ENCODE measurements at regions not wholly inside any gene's neighbourhood (a gene's known extent, or its start where the extent isn't known, plus 50 kb on each side); places are given as distances from the start of the nearest gene placed in this dataset.

- H3K9me3 ChIP-seq = no peaks in the 10 kb centered on the region
- CTCF ChIA-PET = no interaction called here
- WGBS (ENCODE audit: missing lambda C conversion rate) = 42% methylated on average over 7 of the region's 7 CpGs
- H3K4me1 ChIP-seq = no peaks in the 10 kb centered on the region
- POLR2A ChIA-PET = no interaction called here
- FAIRE-seq = no peak
- TF ChIP-seq JUNB (IDR thresholded peaks at IDR 0.05) (no peak), HMGXB4 (CRISPR knock-in tag; IDR thresholded peaks at IDR 0.05; ENCODE audit: borderline replicate concordance) (no peak), HOXA7 (CRISPR knock-in tag; IDR thresholded peaks at IDR 0.05) (no peak), CBX8 (IDR thresholded peaks at IDR 0.05) (no peak), SREBF2 (IDR thresholded peaks at IDR 0.05) (no peak), MYC (IDR thresholded peaks at IDR 0.05; ENCODE audit: borderline replicate concordance, low read length) (no peak), HOXB13 (CRISPR knock-in tag; IDR thresholded peaks at IDR 0.05; ENCODE audit: low read depth) (no peak), MAZ (IDR thresholded peaks at IDR 0.05; ENCODE audit: borderline replicate concordance, low read depth, low read length) (no peak)
- TF ChIP-seq, protein P1, sequence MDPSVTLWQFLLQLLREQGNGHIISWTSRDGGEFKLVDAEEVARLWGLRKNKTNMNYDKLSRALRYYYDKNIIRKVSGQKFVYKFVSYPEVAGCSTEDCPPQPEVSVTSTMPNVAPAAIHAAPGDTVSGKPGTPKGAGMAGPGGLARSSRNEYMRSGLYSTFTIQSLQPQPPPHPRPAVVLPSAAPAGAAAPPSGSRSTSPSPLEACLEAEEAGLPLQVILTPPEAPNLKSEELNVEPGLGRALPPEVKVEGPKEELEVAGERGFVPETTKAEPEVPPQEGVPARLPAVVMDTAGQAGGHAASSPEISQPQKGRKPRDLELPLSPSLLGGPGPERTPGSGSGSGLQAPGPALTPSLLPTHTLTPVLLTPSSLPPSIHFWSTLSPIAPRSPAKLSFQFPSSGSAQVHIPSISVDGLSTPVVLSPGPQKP (IDR thresholded peaks at IDR 0.05; ENCODE audit: low read depth, low read length) = no peak
- TF ChIP-seq, protein P2, sequence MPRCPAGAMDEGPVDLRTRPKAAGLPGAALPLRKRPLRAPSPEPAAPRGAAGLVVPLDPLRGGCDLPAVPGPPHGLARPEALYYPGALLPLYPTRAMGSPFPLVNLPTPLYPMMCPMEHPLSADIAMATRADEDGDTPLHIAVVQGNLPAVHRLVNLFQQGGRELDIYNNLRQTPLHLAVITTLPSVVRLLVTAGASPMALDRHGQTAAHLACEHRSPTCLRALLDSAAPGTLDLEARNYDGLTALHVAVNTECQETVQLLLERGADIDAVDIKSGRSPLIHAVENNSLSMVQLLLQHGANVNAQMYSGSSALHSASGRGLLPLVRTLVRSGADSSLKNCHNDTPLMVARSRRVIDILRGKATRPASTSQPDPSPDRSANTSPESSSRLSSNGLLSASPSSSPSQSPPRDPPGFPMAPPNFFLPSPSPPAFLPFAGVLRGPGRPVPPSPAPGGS (IDR thresholded peaks at IDR 0.05) = no peak
- TF ChIP-seq, protein P3, sequence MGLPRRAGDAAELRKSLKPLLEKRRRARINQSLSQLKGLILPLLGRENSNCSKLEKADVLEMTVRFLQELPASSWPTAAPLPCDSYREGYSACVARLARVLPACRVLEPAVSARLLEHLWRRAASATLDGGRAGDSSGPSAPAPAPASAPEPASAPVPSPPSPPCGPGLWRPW (IDR thresholded peaks at IDR 0.05) = no peak
- H3K4me3 ChIP-seq = no peak overlapping the region
- no peak overlapping the region for H3K27ac ChIP-seq
- H3K4me2 ChIP-seq = no peak overlapping the region; the same call in 2 of the 3 replicates
- DNase-seq (ENCODE audit: low read depth in 1 of 2, low spot score in 1 of 2) = no peak
- no peak for ATAC-seq
These were observed 351.0 kb upstream of the B3GALT2 start for GRCh38 chr1:193537266-193538002.

DNA sequence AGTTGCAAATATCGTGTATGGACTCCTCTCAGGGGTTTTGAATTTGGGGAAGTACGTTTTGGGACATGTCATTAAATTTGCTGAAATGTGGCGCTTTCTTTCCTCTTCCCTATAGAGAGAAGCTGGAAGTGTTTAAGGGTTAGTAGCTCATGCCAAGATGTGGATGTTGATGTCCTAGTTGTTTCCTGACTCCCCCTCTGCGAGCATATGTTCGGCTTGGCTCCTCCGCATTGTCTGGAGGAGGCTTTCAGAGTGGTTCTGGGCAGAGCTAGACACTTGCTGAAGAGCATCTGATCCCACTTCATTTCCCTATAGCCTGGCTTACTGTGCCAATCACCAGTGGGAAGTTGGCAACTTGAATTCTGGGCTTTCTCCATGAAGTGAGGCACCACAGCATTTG, 347.4 kb upstream of the B3GALT2 start:
- CTCF ChIA-PET = no interaction called here
- POLR2A ChIA-PET = no interaction called here
- ATAC-seq (no peak), DNase-seq (ENCODE audit: low read depth in 1 of 2, low spot score in 1 of 2) (no peak), FAIRE-seq (no peak)
- Histone ChIP-seq H3K27ac (no peak overlapping the region), H3K9me3 (no peaks in the 10 kb centered on the region), H3K4me3 (no peak overlapping the region), H3K4me1 (no peaks in the 10 kb centered on the region), H3K4me2 (no peak overlapping the region)
- WGBS (ENCODE audit: missing lambda C conversion rate) = 52% methylated on average over 6 of the region's 6 CpGs
- TF ChIP-seq HMGXB4 (CRISPR knock-in tag; IDR thresholded peaks at IDR 0.05; ENCODE audit: borderline replicate concordance) (no peak), CHD4 (IDR thresholded peaks at IDR 0.05; ENCODE audit: borderline replicate concordance) (no peak), MYC (IDR thresholded peaks at IDR 0.05; ENCODE audit: borderline replicate concordance, low read length) (no peak), TP53 (CRISPR knock-in tag; IDR thresholded peaks at IDR 0.05) (no peak), RNF2 (IDR thresholded peaks at IDR 0.05; ENCODE audit: borderline replicate concordance, low read depth) (no peak), NR3C1 (IDR thresholded peaks at IDR 0.05) (no peak), EHF (CRISPR knock-in tag; IDR thresholded peaks at IDR 0.05) (no peak), HEYL (CRISPR knock-in tag; IDR thresholded peaks at IDR 0.05) (no peak), FOSB (CRISPR knock-in tag; IDR thresholded peaks at IDR 0.05) (no peak), HOXB5 (CRISPR knock-in tag; IDR thresholded peaks at IDR 0.05) (no peak), RCOR1 (IDR thresholded peaks at IDR 0.05; ENCODE audit: low read depth, low read length) (no peak), EHMT2 (IDR thresholded peaks at IDR 0.05; ENCODE audit: low read depth) (no peak), USF2 (IDR thresholded peaks at IDR 0.05) (no peak), NPAS2 (CRISPR knock-in tag; IDR thresholded peaks at IDR 0.05; ENCODE audit: borderline replicate concordance) (no peak), GATA3 (IDR thresholded peaks at IDR 0.05; ENCODE audit: borderline replicate concordance) (no peak), EP300 (IDR thresholded peaks at IDR 0.05) (no peak)
- TF ChIP-seq, protein P4, sequence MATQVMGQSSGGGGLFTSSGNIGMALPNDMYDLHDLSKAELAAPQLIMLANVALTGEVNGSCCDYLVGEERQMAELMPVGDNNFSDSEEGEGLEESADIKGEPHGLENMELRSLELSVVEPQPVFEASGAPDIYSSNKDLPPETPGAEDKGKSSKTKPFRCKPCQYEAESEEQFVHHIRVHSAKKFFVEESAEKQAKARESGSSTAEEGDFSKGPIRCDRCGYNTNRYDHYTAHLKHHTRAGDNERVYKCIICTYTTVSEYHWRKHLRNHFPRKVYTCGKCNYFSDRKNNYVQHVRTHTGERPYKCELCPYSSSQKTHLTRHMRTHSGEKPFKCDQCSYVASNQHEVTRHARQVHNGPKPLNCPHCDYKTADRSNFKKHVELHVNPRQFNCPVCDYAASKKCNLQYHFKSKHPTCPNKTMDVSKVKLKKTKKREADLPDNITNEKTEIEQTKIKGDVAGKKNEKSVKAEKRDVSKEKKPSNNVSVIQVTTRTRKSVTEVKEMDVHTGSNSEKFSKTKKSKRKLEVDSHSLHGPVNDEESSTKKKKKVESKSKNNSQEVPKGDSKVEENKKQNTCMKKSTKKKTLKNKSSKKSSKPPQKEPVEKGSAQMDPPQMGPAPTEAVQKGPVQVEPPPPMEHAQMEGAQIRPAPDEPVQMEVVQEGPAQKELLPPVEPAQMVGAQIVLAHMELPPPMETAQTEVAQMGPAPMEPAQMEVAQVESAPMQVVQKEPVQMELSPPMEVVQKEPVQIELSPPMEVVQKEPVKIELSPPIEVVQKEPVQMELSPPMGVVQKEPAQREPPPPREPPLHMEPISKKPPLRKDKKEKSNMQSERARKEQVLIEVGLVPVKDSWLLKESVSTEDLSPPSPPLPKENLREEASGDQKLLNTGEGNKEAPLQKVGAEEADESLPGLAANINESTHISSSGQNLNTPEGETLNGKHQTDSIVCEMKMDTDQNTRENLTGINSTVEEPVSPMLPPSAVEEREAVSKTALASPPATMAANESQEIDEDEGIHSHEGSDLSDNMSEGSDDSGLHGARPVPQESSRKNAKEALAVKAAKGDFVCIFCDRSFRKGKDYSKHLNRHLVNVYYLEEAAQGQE (IDR thresholded peaks at IDR 0.05) = no peak

Measured in A549 (cell line).